GM18502 (cell line): ENCODE measurements at regions not wholly inside any gene's neighbourhood (a gene's known extent, or its start where the extent isn't known, plus 50 kb on each side); places are given as distances from the start of the nearest gene placed in this dataset.

Experiments
- ATAC-seq: cut with Tn5 transposase; IDR thresholded peaks from one replicate; pipeline ENCODE4 v1.9.1; 2021; ENCODE audit warnings: mild to moderate bottlenecking; ENCODE audit not compliant: unreplicated experiment, poor library complexity

DNA sequence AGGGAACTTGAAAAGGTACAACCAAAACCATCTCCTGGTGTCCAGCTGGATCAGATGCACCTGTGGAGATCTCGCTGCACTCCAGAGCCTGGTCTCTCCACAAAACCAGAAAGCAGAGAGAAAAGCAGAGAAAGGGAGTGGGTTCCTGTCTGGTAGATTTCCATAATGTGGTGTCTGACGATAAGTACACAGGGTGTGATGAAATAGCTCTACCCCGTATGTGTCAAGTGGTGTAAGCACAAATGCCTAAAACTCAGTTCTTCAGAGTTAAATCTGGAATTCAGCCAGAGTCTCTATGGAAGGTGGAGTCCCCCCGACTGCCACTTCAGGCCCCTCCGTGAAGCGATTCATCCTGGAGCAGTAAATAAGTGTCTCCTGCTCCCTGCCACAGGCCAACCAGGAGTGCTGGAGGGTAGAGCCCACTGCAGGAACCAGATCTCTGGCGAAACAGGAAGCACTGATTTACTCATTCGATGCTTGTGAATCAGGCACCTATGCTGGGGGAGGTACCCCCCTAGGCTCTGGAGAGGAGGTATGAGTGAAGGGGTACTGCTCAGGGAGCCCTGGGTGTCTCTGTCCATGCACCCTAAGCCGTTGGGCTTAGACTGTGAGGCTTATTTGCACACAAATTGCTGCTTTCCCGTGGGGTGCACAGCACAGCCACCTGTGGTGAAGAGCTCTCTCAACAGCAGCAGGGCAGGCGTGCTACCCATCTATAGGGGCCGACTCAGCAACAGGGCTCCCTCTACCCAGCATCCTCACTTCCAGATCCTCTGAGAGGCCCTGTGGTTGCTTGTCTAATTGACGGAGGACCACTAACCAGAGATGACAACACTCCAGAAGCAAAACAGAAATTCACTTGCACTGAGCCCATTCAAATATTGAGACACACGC lies 97.1 kb upstream of the MYOCD start:
- ATAC-seq = no peak

DNA sequence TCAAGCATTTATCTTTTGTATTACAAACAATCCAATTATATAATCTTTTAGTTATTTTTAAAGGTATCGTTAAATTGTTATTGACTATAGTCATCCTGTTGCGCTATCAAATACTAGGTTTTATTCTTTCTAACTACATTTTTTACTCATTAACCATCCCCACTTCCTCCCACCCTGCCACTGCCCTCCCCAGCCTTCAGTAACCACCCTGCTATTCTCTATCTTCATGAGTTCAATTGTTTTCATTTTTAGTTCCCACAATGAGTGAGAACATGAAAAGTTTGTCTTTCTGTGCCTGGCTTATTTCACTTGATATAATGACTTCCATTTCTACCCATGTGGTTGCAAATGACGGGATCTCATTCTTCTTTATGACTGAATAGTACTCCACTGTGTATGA lies 94.1 kb upstream of the MYOCD start:
- ATAC-seq = no peak

DNA sequence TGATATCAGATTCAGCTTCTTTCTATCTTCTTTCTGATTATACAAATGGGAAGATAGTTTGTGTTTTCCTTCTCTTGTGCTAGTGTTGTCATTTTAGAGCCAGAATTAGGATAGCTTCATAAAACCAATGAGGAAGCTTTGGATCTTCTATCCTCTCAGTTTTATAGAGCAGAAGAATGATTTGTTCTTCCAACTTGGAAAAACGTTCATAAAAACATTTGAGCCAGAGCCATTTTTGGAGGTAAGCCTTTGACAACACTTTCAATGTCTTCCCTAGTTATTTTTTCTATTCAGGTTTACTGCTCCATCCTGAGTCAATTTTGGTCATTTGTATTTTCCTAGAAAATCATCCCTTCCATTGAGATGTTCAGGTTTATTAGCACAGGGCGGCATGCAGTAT lies 91.2 kb upstream of the MYOCD start:
- ATAC-seq = no peak

DNA sequence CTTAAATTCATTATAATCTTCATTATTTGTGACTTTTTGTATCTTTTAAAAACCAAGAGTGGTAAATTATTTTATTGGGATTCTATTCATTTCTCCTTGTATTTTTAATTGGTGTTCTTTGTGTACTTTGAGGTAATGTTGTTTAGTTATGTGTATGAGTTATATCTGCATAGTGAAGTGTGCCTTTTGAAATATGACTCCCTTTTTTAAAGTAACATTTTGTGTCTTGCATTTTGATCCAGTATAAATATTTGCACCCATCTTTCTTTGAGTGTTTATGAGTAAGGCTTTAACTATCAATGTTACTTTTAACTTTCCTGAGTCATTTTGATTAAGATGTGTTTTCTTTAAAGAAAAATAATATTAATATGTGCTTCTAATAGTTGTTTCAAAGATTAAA lies 90.0 kb upstream of the MYOCD start:
- ATAC-seq = no peak

DNA sequence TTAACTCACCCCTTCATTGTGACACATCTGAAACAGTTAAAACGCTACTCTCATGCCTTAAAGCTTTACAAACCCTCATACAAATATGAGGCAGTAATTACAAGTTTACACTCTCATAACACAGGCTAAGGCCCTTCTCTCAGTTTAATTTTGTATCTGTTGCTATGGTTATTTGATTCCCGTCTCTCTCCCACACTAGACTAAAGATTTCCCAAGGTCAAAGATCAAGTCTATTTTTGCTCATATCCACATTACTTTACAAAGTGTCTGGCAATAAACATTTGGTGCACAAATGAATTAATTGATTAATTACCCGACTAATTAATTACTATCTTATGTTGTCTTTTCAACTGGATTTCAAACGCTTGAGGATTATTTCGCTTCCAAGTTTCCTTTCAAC lies 86.4 kb upstream of the MYOCD start:
- no peak for ATAC-seq

DNA sequence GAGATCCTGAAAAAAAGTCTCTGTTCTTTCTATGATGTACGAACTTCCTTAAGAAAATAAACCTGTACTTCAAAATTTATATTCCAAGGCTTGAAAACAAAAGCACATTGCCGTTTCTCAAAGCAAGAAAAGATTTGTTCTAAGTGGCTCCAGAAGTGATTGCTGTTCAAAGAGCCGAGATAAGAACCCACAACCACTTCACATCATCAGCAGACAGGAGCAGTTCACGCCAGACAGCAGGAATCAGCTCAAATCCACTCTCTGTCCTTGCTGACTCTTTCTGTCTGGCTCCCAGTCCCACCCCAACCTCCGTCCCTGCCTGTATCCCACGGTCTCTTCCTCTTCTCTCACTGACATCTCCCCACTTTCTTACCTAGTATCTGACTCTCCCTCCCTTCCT lies 85.0 kb upstream of the MYOCD start:
- no peak for ATAC-seq

DNA sequence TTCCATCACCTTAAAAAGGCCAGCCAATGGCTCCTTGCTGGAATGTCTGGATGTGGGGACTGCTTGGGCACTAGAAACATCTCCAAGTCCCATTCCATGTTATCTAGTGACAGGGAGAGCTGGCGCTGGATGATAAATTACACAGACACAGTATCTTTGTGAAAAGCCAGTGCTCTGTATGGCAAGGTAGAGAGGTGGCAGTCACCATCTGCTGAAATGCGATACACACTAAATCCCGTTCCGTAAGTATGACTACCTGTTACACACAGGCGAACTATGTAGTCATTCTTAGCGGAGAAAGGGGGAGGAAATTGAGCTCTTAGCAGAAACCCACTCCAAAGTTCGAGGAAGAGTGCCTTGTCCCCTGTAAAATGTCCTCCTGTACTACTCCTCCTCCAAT lies 81.0 kb upstream of the MYOCD start:
- no peak for ATAC-seq

DNA sequence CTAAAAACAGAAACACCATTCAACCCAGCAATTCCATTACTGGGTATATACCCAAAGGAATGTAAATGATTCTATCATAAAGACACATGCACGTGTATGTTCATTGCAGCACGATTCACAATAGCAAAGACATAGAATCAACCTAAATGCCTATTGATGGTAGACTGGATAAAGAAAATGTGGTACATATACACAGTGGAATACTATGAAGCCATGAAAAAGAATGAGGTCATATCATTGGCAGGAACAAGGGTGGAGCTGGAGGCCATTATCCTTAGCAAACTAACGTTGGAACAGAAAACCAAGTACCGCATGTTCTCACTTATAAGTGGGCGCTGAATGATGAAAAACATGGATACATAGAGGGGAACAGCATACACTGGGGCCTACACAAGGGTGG lies 77.2 kb upstream of the MYOCD start:
- ATAC-seq = no peak

DNA sequence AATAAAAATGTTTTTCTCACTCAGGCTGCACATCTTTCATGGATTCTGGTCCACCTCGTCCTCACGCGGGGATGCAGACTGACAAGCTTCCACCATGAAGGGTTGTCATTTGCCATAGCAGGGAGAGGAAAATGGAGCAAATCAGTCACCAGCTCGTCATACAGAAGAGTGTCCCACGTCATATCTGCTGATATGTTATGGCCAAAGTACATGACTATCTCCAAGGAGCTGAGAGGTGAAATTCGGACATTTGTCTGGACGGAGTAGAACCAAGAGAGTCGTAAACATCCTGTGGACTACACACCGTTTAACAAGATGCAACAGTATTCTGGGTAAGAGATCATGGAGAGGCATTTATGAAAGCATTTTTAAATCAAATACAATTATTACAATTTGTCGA lies 75.3 kb upstream of the MYOCD start:
- no peak for ATAC-seq

DNA sequence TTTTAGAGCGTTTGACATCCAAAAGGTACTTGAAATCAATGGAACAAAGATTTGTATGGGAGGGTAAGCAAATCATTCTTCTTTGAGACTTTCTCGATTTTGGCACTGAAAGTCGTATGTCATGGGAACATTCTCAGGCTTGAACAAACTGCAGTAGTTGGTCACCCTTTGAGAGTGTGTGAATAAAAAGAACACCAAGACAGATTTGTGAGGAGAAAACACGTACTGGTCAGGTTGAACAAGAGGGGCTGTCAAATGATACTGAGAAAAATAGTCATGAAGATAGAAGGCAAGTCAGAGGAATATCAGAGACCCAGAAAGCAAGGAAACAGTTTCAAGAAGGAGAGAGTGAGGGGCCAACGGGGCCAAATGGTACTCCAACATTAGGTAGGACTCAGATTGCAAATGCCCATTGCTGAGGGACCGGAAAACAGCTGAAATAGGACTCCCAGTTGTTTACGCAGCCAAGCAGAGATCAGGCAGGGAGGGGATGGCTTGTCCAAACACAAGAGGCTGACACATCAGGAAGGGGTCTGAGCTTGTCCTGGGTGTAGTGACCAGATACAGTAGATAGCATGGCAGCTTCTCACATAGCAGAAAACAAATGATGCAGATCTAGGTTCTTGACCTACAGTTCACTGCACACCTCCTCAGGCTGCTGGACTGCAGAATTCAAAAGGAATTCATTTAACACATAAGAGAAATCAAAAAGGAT lies 74.5 kb upstream of the MYOCD start:
- ATAC-seq = no peak

DNA sequence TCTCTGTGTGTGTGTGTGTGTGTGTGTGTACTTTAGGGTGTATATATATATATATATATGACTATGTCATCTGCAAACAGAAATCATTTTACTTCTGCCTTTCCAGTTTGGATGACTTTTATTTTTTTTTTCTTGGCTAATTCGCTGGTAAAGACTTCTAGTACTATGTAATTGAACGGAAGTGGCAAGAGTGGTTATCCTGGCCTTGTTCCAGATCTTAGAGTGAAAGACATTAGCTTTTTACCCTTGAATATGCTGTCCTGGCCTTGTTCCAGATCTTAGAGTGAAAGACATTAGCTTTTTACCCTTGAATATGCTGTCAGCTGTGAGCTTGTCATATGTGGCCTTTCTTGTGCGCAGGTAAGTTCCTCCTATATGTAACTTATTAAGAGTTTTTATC lies 72.7 kb upstream of the MYOCD start:
- no peak for ATAC-seq

DNA sequence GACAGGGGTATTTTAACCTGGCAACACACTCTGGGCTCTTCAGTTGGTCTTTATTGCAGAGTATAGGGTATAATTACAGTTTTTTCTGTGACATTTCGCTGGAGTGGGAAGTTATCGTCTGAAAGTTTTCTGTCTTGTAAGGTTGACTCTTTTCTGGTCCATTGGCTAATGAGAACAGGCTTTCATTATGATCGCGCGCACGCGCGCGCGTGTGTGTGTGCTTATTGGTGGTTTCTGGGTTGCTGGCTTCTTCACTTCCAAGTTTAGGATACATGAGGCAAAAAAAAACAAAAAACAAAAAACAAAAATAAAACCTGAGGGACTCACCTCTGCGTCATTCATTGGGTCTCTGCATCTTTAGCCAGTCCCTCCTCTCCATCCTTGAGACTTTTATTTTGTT lies 68.7 kb upstream of the MYOCD start:
- no peak for ATAC-seq

DNA sequence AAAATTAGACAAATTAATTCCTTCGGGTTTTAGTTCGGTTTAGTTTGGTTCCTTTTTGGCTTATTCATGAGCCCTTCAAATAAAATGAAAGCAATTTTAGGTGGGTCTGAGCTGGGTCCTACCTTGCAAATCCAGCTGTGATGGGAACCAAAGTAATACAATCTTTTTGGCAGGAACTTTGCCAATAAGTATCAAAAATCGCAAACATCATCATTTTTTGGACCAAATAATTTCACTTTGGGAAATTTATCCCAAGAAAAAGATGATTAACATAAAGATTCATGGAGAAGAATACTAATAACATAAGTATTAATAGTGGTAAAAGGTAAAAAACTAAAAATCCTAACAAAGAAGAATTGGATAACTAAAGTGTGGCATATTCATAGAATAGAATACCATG lies 67.8 kb upstream of the MYOCD start:
- ATAC-seq = no peak

DNA sequence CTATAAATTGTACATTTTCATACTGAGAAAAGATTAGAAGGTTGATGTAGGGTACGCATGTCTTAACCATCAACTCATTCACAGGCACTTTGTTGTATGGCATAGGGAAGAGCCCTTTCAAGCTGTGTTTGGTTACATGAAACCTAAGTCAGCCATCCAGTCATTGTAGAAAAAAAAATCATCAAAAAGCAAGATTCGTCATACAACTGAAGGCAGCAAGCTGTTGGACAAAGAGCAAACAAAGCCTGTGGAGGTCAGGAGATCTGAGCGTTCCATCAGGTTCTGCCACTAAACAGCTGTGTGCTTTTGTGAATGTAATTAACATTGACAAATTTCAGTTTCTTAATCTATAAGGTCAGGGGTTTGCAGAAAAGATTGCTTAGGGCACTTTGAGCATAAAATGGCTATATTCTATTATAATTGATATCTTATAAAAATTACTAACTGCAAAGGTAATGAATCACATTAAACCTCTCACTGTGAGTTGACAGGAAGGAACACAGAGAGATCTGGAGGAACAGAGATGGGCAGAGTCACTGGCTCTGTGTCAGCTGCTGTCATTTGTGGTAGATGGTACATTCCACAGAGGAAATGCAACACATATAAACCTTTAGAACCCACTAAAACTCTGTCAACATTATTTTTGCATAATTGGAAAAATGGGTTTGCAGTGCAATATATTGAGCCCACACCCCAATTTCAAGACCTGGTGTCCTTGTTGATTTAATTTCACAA lies 66.3 kb upstream of the MYOCD start:
- ATAC-seq = no peak

DNA sequence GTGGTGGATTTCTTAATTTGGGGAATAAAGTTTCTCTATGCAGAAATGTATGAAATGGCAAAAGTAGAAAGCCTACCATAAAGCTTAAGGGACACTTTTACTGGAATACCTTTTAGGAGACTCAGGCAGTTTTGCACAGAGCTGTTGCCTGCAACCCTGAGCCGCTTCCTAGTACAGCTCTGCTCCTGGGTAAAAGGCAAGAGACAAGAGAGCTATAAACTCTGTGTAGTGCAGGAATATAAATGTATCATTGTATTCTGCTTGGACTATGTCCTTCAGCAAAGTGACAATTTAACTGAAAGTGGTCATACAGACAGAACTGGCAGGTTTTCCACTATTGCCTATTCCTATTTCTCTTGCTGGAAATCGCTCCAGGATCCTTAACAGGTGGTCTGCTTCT lies 65.3 kb upstream of the MYOCD start:
- ATAC-seq = no peak

DNA sequence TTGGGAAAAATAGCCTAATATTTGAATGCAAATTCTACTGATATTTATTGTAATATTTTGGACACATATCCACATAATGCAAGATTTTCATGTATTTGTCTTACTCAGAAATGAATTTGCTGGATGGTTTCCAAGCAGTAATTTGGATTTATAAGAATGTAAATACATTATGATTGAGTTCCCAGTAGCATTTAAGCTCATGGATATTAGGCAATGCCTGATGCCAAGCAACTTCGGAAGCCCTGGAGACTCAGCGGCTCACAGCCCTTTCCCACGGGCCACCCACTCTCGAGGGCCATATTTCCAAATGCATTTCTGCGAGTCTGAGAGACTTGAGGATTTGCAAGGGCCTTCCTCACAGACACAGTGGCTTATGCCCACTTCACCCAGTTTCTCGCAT lies 62.1 kb upstream of the MYOCD start:
- no peak for ATAC-seq

DNA sequence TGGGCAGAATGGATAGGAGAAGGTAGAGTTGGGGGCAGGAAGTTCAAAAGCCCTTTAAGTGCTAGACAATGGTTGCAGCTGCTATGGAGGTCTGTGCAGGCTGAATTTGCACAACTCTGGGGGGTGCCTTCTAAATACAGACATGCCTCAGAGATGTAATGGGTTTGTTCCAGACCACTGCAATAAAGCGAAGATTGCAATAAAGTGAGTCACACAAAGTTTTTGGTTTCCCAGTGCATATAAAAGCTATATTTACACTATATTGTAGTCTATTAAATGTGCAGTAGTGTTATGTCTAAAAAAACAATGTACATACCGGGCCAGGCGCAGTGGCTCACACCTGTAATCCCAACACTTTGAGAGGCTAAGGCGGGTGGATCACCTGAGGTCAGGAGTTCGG lies 60.5 kb upstream of the MYOCD start:
- ATAC-seq = no peak

DNA sequence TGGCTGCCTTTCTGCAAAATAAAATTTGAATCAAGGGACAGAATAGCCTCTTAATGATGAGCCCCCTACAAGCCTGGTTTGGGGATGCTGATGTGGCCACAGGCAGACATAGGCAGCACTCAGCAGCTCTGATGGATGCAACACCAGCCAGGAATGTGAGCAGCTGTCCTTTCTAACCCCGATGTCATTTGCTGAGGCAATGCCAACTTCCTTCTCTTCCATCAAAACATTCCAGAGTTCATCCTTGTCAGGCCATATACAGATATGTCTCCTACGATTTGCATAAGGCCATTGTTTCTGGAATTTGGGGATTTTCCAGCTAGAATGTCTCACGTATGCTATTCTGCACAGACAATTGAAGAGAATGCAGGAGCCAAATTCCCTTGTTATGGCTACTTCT lies 52.1 kb upstream of the MYOCD start:
- ATAC-seq = no peak
